GM04504 (cell line): ENCODE measurements at regions not wholly inside any gene's neighbourhood (a gene's known extent, or its start where the extent isn't known, plus 50 kb on each side); places are given as distances from the start of the nearest gene placed in this dataset.

Experiments
- DNase-seq: peaks from one replicate; pipeline ENCODE4 v3.0.0-alpha.2; 2012; ENCODE audit warnings: low read depth

DNA sequence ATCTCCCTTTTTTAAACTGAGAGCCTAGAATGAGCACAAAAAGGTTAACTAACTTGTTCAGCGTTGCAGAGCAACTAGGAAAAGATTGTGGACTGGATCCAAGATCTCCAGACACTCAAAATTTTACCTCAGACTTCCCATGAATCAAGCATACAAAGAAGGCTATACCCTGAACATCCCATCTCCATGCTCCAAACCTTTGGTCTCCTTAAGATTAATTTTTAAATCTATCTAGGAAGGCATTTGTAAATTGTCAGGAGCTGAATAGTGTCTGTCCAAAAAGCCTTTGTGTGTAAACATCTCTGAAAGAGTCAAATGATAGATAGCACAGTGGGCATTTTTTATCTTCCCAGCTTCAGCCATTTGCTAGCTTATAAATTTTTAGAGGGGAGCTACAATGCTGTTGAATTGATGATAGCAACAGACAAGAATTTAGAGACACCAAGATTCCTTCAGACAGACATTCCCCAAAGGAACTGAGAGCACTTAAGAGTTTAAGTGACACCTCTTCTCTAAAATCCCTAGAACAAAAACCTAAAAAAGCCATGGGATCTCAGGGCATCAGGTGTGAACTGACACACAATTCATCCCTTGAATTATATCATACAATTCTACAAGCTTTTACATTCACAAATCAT lies 480.8 kb upstream of the FAM241A start:
- DNase-seq = no peak

DNA sequence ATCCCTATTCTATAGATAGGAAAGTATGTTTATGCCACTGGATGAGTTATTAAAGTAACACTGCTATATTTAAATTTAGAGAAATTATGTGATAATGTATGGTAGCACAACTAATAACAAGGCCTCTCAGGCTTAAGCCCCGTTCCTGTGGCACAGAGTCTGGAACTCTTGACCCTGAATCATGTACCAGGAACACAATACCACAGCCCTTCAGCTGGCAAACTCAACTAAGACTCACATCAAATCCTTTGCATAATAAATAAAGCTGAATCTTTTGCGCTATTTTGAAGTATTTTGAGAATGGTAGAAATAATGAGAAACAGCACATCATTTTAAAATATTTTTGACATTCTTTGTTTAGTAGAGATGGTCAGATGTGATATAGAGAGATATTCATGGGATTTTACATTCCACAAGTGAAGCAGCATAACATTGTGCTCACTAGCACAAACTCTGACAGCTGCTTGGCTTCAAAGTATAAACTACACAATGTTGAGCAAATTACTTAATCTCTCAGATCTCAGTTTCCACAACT lies 478.4 kb upstream of the FAM241A start:
- DNase-seq = no peak

DNA sequence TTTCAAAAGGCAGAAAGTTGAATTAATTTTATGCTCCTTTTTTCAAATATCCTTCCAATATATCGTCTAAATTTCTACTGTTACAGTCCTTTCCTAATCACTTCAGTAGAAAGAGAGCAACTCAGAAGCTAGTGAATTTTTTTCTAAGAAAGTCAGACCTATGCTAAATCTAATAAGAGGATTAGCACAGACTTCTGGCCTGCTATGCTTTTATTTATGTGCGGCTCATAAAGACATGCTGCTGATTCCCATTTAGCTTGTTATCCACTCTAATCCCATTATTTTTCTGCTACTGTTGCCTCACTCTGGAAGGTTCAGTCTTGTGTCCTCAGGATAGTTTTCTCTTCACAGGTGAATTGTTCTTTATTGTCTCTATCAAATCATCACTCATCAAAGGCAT lies 473.5 kb upstream of the FAM241A start:
- no peak for DNase-seq

DNA sequence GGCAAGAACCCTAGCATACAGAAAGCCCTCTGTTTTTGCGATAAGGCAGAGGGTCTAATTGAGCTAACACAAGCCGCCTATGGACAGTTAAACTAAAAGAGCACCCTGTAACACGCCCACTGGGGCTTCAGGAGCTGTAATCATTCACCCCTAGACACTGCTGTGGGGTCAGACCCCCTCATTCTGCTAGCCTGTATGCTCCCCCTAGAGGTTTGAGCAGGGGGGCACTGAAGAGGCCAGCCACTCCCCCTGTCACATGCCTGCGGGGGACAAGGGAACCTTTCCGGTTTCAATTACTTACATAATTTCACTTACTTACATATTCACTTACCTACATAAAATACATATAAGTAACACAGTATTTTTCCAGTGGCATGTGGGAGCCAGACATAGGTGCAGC lies 469.5 kb upstream of the FAM241A start:
- DNase-seq = no peak

DNA sequence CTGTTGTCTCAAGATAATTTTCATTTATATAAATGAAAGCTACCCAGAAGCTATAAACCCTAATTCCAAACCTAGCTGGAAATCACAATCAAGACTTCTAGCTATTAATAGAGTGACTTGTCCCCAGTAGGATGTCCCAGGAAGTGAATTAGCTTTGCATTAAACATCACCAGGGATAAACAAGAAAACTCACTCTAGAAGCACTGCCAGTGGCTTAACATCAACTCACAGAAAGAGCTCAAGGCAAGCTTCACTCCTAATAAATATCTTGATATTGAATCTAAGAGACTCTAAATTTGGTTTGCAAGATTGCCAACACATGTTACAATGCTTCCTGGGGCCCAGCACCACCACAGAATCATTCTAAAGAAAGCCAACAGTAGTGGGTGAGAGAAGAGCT lies 468.7 kb upstream of the FAM241A start:
- no peak for DNase-seq

DNA sequence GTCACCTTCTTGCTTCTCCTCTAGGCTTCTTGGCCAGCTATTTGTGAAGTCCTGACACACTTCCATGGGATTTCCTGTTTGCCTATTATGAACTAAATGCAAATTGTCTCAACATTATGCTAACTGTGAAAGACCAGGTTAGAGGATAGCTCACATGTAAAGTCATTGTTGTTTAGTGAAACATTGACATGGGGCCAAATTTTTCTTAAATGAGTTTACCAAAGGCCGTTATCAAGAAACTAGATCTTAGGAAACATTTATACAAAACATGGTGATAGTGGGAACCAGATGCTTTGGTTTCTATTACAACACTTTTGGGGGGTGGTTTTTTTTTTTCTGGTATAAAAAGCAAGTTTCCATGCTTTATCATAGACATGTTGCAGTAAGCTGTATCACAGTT lies 466.8 kb upstream of the FAM241A start:
- peak; percentile 93 for DNase-seq

DNA sequence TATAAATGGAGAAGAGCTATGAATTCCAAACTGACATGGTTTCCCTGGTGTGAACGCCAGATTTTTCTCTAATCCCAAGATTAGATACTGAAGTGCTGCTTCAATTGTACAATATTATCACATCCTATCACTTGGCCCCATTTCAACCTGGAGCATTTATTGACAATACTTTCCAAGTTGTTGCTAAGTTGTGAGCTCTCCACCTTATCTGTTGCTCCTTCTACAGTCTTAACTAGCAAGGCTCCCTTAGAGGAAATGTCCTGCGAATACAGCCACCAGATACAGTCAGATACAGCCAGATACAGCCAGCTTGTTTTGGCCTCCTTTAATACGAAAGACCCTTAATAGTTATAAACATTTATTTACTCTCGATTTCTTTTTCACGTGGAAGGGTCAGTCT lies 466.3 kb upstream of the FAM241A start:
- no peak for DNase-seq

DNA sequence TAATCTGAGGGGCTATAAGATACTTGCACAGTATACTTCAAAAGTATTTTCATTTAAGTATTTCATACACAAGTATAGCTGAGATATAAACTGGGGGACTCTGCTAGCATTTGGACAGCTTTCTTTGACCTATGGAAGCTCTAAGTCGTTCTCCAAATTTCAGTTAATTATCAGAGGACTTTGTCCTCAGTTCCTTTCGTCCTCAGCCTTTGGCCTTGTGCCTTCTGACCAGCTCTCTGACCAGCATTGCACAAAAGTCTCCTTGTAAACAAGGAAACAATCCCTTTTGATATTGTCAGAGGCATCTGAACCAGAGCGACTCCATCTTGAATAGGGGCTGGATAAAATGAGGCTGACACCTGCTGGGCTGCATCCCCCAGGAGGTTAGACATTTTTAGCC lies 464.0 kb upstream of the FAM241A start:
- no peak for DNase-seq

DNA sequence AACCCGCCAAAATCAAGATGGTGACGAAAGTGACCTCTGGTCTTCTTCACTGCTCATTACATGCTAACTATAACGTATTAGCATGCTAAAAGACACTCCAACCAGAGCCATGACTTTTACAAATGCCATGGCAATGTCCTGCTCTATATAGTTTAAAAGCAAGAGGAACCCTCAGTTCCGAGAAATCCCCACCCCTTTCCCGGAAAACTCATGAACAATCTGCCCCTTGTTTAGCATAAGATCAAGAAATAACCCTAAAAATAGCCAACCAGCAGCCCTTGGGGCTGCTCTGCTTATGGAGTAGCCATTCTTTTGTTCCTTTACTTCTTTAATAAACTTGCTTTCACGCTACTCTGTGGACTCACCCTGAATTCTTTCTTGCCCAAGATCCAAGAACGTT lies 463.5 kb upstream of the FAM241A start:
- DNase-seq = no peak

DNA sequence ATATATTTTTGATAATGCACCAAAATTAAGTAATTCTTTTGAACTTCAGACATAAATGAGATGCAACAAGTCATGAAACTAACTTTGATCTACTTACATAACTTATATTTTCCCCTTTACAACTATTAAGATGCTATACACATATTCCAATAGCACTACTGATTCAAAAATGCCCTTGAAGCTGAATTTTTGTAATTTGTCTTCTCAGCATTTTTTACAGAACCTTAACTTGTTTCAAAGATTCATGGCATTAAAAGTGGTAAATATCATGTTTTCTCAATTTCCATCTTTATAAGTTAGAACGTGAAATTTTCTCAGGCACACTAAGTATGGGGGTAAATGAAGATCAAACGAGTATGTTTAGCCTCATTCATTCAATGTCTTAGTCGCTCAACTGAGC lies 460.0 kb upstream of the FAM241A start:
- DNase-seq = no peak

DNA sequence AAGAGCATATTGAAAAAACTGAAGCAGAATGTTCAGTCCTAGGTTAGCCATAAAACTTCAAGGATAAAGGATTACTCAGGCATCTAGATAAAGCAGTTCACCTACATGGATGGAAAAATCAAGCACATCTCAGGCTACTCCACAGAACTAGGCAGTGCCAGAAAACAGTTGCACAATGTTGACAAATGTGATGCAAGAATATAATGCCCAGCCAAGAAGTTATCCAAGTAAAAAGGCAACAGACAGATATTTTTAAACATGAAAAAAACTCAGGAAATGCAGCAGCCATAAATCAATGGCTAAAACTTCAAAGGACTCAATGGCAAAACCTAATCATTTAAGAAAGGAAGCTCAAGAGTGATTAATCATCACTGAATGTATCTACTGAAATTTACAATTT lies 456.0 kb upstream of the FAM241A start:
- peak; percentile 69 for DNase-seq

DNA sequence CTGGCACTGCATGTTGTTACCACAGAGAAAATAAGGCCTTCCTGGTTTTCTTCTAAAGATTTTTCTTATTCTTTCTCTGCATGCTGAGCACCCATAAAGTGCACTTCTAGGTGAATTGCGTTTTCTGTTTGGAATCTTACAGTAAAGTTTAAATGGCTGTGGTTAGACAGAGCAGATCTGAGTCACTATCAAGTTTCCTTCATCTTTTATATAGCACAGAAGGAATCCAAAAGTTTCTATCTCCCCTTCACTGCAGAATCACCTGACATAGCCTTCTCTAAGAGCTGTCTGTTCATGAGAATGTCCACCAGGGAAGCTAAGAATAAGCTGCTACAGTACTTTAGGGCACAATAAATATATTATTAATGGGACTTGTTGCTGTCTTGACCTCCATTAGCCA lies 455.5 kb upstream of the FAM241A start:
- no peak for DNase-seq

DNA sequence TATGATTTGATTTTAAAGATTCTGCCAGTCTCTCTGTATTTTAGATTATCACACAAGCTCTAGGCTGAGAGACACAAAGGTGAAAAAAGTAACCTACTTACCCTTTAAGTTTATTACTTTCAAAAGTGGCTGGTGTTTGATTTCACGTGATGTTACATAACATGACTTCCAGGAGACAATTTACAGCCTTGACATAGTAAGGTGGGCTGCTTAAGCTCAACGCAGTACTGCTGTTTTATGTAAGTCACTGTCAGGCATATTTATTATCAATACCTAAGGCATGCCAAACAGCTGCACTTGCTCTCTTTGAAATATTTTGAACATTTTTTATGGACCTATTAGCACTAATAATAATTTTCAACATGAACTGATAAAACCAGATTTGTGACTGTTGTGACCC lies 451.5 kb upstream of the FAM241A start:
- DNase-seq = no peak

DNA sequence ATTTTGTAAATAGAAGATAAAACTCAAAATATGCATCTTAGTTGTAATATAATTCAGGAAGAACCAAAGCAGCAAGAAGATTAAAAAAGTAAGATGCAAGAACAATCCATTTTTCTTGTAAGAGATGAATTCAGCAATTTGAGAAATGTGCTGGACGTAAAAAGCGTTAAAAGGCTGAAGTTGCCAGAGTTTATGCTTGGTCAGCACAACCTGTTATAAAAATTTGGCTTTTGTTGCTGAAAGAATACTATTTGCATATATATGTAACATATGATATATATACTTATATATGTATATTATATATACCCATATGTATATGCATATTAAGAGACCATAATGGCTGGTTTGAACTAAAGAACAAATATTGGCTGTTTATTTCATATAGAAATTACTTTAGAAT lies 449.6 kb upstream of the FAM241A start:
- no peak for DNase-seq

DNA sequence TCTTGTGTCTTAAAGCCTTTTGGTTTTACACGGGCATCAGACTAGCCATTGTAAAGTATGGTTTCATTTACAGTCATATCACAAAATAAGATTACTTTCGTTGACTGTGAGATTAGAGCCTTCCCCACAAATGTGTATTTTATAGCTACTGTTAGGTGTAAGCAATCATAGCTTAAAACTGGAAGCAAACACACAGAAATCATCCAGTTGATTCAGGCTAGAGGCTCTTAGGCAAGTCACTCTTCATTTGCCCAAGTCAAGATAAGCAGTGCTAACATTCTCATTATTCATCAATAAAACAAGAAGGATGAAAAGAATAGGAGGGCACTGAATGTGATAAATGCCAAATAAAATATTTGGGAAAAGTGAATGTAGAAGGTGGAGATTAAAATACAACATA lies 448.7 kb upstream of the FAM241A start:
- DNase-seq = no peak

DNA sequence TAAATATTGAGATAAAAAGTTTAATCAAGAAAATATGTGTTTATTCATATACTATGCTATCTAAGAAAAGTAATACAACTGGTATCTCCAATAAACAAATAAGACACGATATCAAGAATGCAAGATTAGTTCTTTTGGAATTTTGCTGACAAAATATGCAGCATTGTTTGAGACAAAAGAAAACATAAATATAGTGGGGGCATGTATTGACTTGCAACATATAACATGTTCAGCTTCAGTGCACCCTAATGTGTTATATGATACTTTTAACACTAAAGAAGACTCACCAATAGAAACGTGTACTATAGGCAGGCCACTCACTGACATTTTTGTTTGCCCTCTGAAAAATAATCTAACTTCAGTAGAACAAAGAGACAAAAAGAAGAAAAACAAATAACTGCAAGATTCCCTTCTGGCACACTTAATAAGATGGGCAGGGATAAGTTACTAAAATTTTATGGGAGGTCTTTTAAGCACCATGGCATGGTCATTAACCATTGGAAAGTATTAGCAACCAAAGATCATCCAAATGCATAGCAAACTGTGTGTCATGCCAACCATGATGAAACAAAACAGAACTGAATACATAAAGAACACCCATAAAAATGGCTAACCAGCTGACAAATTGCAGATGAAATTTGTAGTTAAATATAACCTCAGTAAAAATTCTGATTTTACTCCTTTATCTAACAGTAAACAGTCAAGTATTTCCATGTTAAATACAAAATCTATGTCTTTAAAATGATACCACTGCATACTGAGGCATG lies 447.9 kb upstream of the FAM241A start:
- DNase-seq = no peak

DNA sequence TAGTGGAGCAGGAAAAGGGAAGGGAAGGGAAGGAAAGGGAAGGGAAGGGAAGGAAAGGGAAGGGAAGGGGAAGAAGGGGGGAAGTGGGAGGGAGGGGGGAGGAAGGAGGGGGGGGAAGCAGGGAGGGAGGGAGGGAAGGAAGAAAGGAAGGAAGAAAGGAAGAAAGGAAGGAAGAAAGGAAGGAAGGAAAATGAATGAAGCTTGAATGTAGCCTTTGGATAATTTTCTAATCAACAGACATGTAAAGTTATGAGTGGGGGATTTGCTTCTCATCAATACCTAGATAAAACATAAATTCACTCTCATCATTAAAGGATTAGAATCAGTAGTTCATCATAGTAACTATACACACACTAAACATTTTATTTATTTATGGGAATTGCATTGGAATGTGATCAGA lies 446.9 kb upstream of the FAM241A start:
- DNase-seq = no peak

DNA sequence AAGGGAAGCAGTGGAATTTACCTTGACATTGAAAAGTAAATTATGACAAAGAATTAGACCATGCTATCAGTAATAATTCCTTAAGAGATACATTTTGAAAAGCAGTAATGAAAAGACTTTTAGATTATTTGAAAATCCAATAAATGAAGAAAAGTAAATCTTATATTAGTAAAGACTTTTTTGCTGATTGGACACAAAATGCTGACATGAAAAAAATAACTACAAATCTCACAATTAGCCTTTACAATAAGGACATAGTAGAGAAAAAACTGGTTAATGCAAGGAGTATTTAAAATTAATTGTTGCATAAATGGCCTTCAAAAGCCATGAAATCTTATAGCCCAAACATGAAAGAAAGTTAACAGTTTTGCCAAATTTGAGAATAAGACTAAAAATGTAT lies 446.1 kb upstream of the FAM241A start:
- no peak for DNase-seq

DNA sequence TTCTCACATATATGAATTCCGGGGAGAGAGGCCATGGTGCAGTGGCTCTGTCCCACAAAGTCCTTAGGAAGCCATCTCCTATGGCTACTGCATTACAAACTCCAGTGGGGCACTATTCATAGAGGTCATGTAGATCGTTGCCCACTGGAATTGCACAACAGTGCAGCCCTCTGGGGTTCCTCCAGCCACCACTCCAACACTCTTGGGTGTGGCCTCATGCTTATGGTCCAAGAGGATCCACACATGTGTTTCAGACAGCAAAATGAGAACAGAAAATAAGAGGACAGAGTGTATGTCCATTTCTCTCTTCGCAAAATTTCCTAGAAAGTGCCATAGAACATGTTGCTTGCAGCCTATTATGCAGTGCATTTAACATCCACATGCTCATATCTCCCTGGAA lies 444.2 kb upstream of the FAM241A start:
- no peak for DNase-seq

DNA sequence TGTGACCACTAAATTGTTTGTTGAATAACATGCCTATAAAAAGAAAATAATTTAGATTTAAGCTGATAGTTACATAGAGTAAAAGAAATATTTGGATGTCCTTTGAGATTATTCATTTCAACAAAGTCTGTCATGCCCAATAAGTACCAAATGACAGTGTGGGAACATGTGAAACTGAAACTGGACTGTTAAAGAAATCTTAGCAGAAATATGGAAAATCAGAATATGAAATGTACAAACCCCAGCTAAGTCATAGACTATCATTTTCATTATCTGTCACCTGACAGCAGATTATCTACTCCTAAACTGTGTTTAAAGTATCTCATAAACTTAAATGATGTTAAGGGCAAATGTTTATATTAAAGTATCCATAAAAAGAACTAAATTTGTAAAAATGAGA lies 437.8 kb upstream of the FAM241A start:
- no peak for DNase-seq

DNA sequence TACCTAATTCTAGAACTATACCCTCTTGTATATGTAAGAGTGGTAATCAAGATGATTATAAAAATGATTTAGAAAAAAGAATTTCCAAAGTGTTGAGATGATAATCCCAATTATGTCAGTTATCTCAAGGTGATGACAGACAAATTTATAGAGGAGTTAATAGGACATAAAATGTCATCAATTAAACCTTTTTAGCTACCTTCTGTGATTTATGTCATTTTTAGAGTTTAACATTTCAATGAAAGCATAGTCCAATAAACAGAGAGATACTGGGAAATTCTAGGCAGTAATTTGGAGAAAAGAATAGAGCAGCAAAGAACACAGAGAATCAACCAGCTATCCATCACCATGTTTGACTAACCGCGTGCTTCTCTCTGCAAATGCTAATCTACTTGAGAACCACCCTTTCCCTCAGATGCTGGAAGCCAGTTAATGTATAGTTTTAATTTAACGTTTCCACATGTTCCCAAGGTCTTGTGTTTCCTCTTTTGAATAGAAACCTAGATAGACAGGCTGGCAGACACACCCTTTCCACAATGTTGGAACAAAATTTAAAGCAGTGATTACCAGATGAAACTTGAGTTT lies 433.1 kb upstream of the FAM241A start:
- no peak for DNase-seq

DNA sequence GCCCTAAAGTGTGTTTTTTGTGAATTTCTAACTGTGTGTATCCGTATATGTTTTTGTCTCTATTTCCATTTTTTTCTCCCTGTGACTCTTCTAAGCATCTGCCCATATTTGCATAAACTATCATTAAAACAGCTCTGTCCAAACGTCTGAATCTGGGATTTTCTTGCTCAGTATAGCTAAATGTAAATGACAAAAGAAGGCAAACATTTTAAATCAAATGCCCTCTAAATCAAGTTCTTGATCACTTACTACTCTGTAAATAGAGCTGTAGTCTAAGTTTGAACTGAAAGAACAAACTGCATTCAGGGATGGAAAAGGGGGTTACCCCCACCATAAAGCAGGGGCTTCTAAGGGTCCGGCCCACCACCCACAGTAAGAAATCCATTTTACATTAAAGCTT lies 432.0 kb upstream of the FAM241A start:
- no peak for DNase-seq

DNA sequence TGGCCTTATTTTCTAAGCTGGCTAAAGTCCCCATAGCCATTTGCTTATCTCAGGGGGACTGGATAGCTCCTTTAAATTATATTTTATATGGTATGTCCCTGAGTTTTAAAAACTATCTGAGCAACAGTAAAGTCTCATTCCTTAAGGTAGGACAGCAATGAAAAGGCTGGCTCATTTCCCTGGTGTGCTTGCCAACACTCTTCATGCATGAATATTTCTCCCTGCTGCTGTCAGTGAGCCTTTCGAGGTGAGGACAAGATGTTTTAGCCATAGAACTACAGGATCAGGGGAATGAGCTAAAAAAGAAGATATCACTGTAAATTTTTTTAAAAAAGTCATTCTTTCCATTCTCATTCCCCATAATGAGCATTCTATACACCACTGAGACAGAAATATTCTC lies 427.3 kb upstream of the FAM241A start:
- DNase-seq = no peak
